AG04449 (cell line): ENCODE measurements at regions not wholly inside any gene's neighbourhood (a gene's known extent, or its start where the extent isn't known, plus 50 kb on each side); places are given as distances from the start of the nearest gene placed in this dataset.

Experiments
- CTCF ChIA-PET: fragments of 350-600 bp; formaldehyde crosslinking; extraction: SDS; loops from one replicate; lab custom pipeline; 2021; ENCODE audit warnings: antibody characterized with exemption; lab: Yijun Ruan, JAX
- POLR2A ChIA-PET: fragments of 400-600, 350-600 bp; formaldehyde crosslinking; extraction: SDS; loops from one replicate; lab custom pipeline; 2020; ENCODE audit warnings: antibody characterized with exemption, inconsistent platforms; lab: Yijun Ruan, JAX
- DNase-seq: peaks from one replicate; pipeline ENCODE4 v3.0.0-alpha.2; 2010; ENCODE audit warnings: low read depth, low spot score
- H3K4me3 ChIP-seq: 2 replicates; pipeline ENCODE4 v1.5.1; 2011; ENCODE audit warnings: low read depth, mild to moderate bottlenecking, control low read depth, low read length
- TF ChIP-seq, protein P1 (sequence below): IDR thresholded peaks from one replicate; pipeline ENCODE4 v1.5.1; 2011; ENCODE audit warnings: mild to moderate bottlenecking, moderate library complexity, low read length, control low read depth, inconsistent platforms; ENCODE audit not compliant: insufficient read depth; ENCODE audit errors: missing control alignments

DNA sequence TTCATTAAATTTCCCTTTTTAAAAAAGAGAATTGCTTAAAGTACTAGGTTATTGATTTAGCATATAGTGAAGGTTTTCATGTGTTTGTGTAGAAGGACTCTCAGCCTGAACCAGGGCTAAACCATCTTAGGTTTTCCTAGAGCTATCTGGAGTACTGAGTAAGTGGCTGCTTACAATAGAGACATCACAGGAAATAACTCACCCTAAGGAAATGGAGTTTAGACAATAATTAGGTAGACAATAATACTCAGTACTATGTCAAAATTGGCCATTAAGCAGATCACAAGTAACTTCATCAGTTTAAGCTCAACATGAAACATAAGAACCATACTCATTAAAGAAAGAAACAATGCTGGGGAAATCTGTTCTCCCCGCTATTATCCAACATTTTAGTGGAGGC lies 240.0 kb downstream of the RND3 start:
- no peak overlapping the region for H3K4me3 ChIP-seq
- POLR2A ChIA-PET = no interaction called here
- TF ChIP-seq, protein P1, sequence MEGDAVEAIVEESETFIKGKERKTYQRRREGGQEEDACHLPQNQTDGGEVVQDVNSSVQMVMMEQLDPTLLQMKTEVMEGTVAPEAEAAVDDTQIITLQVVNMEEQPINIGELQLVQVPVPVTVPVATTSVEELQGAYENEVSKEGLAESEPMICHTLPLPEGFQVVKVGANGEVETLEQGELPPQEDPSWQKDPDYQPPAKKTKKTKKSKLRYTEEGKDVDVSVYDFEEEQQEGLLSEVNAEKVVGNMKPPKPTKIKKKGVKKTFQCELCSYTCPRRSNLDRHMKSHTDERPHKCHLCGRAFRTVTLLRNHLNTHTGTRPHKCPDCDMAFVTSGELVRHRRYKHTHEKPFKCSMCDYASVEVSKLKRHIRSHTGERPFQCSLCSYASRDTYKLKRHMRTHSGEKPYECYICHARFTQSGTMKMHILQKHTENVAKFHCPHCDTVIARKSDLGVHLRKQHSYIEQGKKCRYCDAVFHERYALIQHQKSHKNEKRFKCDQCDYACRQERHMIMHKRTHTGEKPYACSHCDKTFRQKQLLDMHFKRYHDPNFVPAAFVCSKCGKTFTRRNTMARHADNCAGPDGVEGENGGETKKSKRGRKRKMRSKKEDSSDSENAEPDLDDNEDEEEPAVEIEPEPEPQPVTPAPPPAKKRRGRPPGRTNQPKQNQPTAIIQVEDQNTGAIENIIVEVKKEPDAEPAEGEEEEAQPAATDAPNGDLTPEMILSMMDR = no peak
- CTCF ChIA-PET = no interaction called here
- no peak for DNase-seq

DNA sequence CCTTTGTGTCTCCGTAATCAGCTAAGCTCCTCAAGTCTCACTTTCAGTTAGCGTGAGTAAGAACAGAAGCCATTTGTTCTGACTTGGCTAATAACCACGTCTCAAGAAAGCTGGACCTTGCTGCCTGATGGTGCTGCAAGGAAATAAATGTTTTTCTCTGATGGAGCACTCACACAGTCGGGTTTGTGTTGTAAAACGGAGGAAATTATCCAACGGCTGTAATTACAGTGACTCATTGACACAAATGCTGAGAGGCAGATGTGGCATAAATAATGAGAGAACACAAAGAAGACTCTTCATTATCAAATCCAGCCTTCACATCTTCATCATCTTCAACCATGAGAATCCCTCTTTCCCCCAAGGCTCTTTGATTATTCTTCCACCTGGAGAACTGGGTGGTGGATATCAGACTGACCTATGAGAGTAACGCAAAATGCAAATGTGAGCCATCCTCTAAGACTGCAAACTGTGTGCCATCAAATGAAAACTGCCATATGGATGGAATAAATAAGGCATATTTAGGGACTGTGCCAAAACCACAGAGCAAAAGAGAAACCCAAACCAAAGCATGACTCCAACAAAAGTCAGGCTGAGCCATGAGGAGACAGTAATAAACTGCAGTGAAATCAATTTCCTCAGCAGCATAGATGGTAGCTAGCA lies 252.6 kb downstream of the RND3 start:
- H3K4me3 ChIP-seq = peak overlapping the region; percentile 46
- CTCF ChIA-PET = interaction anchor here (0.9 kb wide), 1 partner anchor 37 kb away, joined by 3 read pairs; no protein-coding TSS in a partner anchor
- POLR2A ChIA-PET = no interaction called here
- DNase-seq = peak; percentile 77
- TF ChIP-seq, protein P1 = no peak

DNA sequence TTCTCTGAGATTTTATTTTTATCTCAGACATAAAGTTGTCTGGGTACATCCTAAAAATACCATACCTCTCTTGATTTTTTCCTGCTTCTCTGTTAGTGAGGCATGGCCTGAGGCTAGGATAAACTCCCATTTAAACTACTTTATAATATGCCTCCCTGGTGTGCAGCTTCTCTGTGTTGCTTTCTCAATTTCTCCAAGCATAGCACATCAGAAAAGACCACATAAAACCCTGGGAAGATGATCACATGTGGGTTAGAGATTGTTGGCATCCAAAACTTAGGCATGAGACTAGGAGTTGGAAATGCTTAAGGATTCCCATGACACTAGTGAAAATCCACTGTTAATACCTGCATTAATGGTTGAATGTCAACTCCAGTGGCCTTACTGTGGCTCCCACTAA lies 254.6 kb downstream of the RND3 start:
- no peak overlapping the region for H3K4me3 ChIP-seq
- DNase-seq = no peak
- CTCF ChIA-PET = no interaction called here
- POLR2A ChIA-PET = no interaction called here
- TF ChIP-seq, protein P1 = no peak

DNA sequence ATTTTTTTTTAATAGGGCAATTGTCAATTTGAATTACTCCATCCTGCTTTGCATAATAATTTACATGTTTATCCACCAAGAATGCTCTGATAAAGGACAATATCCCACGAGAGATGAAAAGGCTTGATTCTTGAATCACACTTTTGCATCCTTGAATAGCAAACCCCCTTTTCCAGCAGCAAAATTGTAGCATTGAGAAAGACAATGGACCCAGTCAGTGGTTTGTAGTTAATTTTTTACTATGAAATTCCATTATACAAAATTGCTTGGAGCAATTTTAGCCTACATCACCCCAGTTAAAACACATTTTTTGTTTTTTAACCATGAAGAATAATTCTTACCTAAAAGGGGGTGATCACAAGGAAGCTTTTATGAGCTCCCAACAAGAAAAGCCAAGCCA lies 255.1 kb downstream of the RND3 start:
- CTCF ChIA-PET = no interaction called here

DNA sequence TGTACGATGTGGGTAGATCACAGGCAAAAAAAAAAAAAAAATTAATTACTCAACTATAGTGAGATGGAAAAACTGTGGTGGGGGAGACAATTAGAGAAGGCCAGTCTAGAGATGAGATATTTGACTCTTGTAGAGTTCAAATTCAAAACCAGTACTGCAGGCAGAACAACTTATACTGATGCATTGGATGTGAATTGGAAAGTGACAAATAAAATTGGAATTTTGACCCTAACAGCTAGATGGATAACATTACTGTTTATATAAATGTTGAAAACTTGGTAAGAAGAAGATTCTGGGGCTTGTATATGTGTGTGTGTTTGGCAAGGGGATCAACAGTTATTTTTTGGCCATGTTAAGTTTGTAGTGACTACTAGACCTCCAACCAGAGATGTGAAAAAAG lies 256.9 kb downstream of the RND3 start:
- TF ChIP-seq, protein P1 = no peak
- H3K4me3 ChIP-seq = no peak overlapping the region
- POLR2A ChIA-PET = no interaction called here
- CTCF ChIA-PET = no interaction called here
- DNase-seq = no peak

More for the DNA sequence above, 255.1 kb downstream of the RND3 start:
- no peak overlapping the region for H3K4me3 ChIP-seq
- DNase-seq = no peak
- TF ChIP-seq, protein P1 = no peak
- POLR2A ChIA-PET = no interaction called here

DNA sequence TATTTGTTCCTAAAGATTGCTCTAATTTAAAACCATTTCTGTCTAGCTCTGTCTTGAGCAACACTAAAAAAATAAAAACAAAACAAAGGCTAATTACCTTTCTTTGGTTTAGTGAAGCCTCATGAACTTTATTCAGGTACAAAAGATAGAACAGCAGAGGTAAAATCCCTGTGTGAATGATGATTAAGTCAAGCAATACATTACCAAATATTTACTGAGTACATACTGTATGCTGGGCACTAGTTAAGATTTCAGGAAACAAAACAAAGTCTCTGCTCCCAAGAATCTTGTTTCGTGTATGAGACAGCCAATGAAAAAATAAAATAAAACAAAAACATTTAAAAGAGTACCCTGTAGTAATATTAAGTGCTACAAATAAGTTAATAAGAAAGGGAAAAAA lies 257.5 kb downstream of the RND3 start:
- no peak overlapping the region for H3K4me3 ChIP-seq
- TF ChIP-seq, protein P1 = no peak
- ChIA-PET CTCF (no interaction called here), POLR2A (no interaction called here)
- no peak for DNase-seq
